ENCODE measurements at regions not wholly inside any gene's neighbourhood (a gene's known extent, or its start where the extent isn't known, plus 50 kb on each side); places are given as distances from the start of the nearest gene placed in this dataset.

DNA sequence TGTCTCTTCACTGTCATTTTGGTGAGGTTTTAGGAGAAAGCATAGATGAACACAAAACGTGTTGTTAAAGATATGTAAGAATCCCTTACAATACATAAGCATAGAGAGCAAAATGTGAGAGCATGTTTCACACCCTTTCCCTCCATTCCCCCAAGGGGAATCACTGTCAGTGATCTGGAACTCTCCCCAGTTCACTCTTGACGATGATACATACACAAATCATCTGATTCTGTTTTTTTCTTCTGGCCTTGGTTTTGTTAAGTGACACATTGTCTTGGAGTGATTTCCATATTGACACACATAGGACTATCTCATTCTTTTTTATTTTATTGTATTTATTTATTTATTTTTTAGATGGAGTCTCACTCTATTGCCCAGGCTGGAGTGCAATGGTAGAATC, 53.7 kb upstream of the TANC1 start:
- in situ Hi-C loops (cut with MboI; ENCODE audit: low sequenced_read_pairs) = no loop called here
- no peak for DNase-seq (ENCODE audit: low spot score in 2 of 2)
- Histone ChIP-seq H3K36me3 (replicated peaks) (no peaks in the 10 kb centered on the region), H3K27me3 (ENCODE audit: low read depth) (no peaks in the 10 kb centered on the region), H3K4me1 (peaks cover 4% of the 10 kb centered on the region; the same call in 1 of the 2 replicates), H3K4me3 (no peak overlapping the region), H3K9me3 (no peaks in the 10 kb centered on the region)

GRCh38 chr2:158917121-158917520, 51.3 kb upstream of the TANC1 start:
- peaks cover 4% of the 10 kb centered on the region; the same call in 1 of the 2 replicates for H3K4me1 ChIP-seq
- H3K36me3 ChIP-seq (replicated peaks) = no peaks in the 10 kb centered on the region
- H3K27me3 ChIP-seq (ENCODE audit: low read depth) = no peaks in the 10 kb centered on the region
- no peak for DNase-seq (ENCODE audit: low spot score in 2 of 2)
- no peaks in the 10 kb centered on the region for H3K9me3 ChIP-seq
- in situ Hi-C loops (cut with MboI; ENCODE audit: low sequenced_read_pairs) = no loop called here
- H3K4me3 ChIP-seq = no peak overlapping the region

GRCh38 chr2:158918452-158918851, 50.0 kb upstream of the TANC1 start:
- H3K27me3 ChIP-seq (ENCODE audit: low read depth) = no peaks in the 10 kb centered on the region
- H3K9me3 ChIP-seq = no peaks in the 10 kb centered on the region
- no peak overlapping the region for H3K4me3 ChIP-seq
- no peaks in the 10 kb centered on the region for H3K36me3 ChIP-seq (replicated peaks)
- in situ Hi-C loops (cut with MboI; ENCODE audit: low sequenced_read_pairs) = no loop called here
- DNase-seq (ENCODE audit: low spot score in 2 of 2) = no peak
- H3K4me1 ChIP-seq = peaks cover 14% of the 10 kb centered on the region
